Activated naive CD8-positive, alpha-beta T cell treated with anti-CD3 and anti-CD28 coated beads for 36 hours (primary cell): ENCODE measurements at regions not wholly inside any gene's neighbourhood (a gene's known extent, or its start where the extent isn't known, plus 50 kb on each side); places are given as distances from the start of the nearest gene placed in this dataset.
"Not testable (repeated sequence)": the region's sequence is repeated elsewhere in the genome, so short reads cannot be mapped to it uniquely, and the experiment has no call there.

Experiments used
- DNase-seq: peaks from one replicate; pipeline ENCODE4 v3.0.0; 2021
- H3K27ac Mint-ChIP-seq: one replicate; pipeline ENCODE4 v1.8.0; 2022; ENCODE audit warnings: mild to moderate bottlenecking, moderate library complexity, mixed read lengths
- H3K27me3 Mint-ChIP-seq: one replicate; pipeline ENCODE4 v1.8.0; 2022; ENCODE audit warnings: mild to moderate bottlenecking, mixed read lengths
- H3K36me3 Mint-ChIP-seq: one replicate; pipeline ENCODE4 v1.8.0; 2021; ENCODE audit warnings: mild to moderate bottlenecking, mixed read lengths
- H3K4me1 Mint-ChIP-seq: one replicate; pipeline ENCODE4 v1.8.0; 2021; ENCODE audit warnings: mixed read lengths
- H3K4me3 Mint-ChIP-seq: one replicate; pipeline ENCODE4 v1.8.0; 2022; ENCODE audit warnings: mild to moderate bottlenecking, moderate library complexity, mixed read lengths
- H3K9me3 Mint-ChIP-seq: one replicate; pipeline ENCODE4 v1.8.0; 2022; ENCODE audit warnings: mixed read lengths

DNA sequence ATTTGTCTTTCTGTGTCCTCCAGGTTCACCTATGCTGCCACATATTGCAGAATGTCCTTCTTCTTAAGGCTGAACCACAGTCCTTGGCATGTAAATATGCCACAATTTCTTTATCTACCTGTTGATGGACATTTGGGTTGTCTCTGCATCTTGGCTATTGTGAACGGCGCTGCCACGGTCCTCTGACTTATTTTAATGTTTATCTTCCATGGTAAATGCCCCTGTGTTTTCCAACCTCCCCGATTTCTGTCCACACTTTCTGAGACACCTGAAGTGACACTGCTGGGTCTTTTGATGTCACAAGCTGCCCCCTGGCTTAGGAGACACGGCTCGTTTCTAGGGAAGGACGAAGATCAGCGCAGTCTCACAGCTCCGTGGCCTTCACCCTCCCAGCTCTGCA, 128.3 kb upstream of the PDE10A start:
- no peaks in the 10 kb centered on the region for H3K9me3 Mint-ChIP-seq
- no peak overlapping the region for H3K27ac Mint-ChIP-seq
- no peaks in the 10 kb centered on the region for H3K27me3 Mint-ChIP-seq
- no peaks in the 10 kb centered on the region for H3K4me1 Mint-ChIP-seq
- no peaks in the 10 kb centered on the region for H3K36me3 Mint-ChIP-seq
- no peak for DNase-seq
- no peak overlapping the region for H3K4me3 Mint-ChIP-seq

DNA sequence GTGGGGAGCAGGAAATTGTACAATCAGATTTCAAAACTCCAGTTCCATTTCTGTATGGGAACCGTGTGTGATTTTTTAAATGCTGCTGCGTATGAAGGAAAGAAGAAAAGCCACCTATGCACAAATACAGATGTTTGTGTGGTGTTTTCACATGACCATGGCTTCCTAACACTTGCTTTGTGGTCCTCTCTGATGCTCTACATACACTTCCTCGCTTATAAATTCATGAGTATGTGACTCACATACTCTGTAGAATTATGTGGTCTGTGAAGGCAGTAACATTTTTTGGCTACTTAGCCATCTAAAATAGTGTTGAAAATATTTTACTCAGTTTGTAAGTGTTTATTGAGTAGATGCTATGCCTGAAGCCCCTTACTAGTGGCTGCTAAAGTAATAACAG, 119.8 kb upstream of the PDE10A start:
- Mint-ChIP-seq H3K9me3 (no peaks in the 10 kb centered on the region), H3K36me3 (no peaks in the 10 kb centered on the region), H3K27me3 (peaks cover 28% of the 10 kb centered on the region), H3K4me3 (no peak overlapping the region), H3K27ac (no peak overlapping the region), H3K4me1 (no peaks in the 10 kb centered on the region)
- DNase-seq = no peak

DNA sequence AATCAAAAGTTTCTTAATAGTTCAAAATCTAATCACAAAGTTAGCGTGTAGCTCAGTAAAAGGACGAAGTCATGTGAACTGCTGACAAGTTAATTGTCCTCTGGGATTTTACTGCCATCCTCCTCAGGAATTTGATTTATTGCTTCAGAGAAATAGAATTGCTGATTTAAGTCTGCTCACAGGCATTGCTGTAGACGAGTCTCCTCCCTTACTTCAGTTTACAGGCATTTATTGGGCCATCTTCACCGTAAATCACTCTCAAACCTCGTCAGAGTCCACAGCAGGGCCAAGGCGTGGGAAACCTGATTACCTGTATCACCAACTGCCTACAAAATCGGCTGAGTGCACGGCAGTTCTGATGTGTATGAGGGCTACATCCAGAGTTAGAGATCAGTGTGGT, 119.1 kb upstream of the PDE10A start:
- no peaks in the 10 kb centered on the region for H3K9me3 Mint-ChIP-seq

DNA sequence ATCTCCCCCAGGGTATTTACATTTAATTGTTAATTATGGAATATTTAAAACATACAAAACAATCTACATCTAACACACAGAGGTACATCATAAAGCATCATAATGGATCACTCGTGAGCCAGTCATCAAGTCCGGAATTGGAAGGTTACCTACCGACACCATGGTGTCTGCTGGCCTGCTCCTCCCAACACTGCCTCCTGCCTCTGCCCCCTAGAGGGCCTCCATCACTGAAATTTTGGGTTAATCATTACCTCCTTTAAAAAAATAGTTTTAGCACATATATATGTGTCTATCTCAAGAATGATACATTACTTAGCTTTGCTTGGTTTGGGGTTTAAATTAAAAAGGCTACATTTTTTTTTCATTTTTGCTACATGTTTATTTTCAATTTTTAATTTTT, 114.6 kb upstream of the PDE10A start:
- DNase-seq = no peak
- Mint-ChIP-seq H3K27me3 (peaks cover 46% of the 10 kb centered on the region), H3K27ac (no peak overlapping the region), H3K4me3 (no peak overlapping the region), H3K9me3 (no peaks in the 10 kb centered on the region), H3K4me1 (peaks cover 6% of the 10 kb centered on the region), H3K36me3 (no peaks in the 10 kb centered on the region)

More for the DNA sequence above, 119.1 kb upstream of the PDE10A start:
- Mint-ChIP-seq H3K27ac (no peak overlapping the region), H3K27me3 (peaks cover 33% of the 10 kb centered on the region), H3K4me1 (no peaks in the 10 kb centered on the region), H3K4me3 (no peak overlapping the region), H3K36me3 (no peaks in the 10 kb centered on the region)
- no peak for DNase-seq

DNA sequence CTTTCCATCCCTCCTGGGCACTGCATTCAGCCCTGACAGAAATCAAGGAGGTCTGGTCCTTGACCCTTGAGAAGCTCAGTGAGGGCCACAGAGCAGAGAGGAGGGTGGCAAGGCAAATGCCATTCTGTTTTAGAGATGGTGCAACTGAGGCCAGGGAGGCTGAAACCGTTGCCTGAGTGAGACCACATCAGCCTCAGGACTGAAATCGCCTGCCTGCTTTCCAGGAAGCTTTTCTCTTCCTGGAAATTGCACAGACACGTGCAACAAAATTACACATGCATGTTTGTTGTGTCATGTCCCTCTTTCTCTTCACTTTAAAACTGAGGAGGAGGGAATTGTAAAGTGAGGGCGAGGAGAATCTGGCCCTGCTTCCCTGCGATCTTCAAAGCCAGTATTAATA, 113.7 kb upstream of the PDE10A start:
- Mint-ChIP-seq H3K4me3 (no peak overlapping the region), H3K27me3 (peaks cover 43% of the 10 kb centered on the region), H3K4me1 (peaks cover 6% of the 10 kb centered on the region), H3K36me3 (no peaks in the 10 kb centered on the region), H3K9me3 (no peaks in the 10 kb centered on the region), H3K27ac (no peak overlapping the region)
- no peak for DNase-seq

DNA sequence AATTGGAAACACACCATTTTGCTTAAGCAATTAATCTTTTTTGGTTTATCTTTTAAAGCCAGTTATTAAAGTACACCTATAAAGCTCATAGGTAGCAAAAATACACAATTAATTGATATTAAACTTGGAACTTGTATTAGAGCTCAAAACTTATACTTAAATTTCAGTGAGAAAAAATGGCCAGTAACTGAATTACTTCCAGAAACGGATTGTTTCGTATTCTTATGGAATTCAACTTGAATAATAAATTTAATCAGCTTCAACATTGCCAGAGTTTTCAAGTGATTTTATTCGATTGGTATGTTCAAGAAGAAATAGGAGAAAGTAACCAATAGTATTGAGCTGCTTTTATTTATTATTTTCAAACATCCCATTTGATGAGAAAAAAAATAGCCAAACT, 112.7 kb upstream of the PDE10A start:
- no peaks in the 10 kb centered on the region for H3K9me3 Mint-ChIP-seq
- peaks cover 38% of the 10 kb centered on the region for H3K27me3 Mint-ChIP-seq
- no peak overlapping the region for H3K4me3 Mint-ChIP-seq
- no peak overlapping the region for H3K27ac Mint-ChIP-seq
- H3K36me3 Mint-ChIP-seq = no peaks in the 10 kb centered on the region
- H3K4me1 Mint-ChIP-seq = peaks cover 6% of the 10 kb centered on the region
- no peak for DNase-seq

DNA sequence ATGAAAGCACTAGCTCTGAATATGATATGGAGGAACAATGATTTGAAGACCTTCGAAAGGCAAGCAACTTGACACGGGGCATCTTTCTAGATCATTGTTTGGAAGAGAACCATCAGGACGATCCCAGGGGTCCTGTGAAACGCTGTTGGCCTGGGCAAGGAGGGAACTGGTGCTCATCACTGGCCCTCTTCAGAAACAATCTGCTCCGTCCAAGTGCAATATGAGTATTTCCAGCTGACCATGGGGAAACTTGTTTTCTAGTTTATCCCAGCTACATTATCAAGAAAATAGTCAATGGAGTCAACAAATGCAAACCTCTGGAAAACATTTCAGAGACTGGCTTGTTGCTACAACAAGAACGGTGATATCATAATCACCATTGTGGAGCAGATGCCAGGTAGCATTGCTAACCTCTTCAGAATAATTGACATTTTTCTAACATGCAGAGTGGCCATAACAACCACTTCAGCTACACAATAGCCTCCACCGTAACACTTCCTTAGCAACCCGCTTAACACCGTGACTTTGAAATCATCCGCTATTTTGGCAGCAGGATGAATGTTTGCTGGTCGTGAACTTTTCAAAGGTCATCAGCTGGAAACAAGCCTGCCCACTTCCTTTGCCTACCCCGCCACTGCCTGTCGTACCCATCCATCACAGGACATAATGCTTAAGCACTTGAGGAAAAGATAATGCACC, 112.0 kb upstream of the PDE10A start:
- DNase-seq = no peak
- H3K27ac Mint-ChIP-seq = no peak overlapping the region
- H3K9me3 Mint-ChIP-seq = no peaks in the 10 kb centered on the region
- H3K4me1 Mint-ChIP-seq = peaks cover 6% of the 10 kb centered on the region
- H3K36me3 Mint-ChIP-seq = no peaks in the 10 kb centered on the region
- peaks cover 38% of the 10 kb centered on the region for H3K27me3 Mint-ChIP-seq
- H3K4me3 Mint-ChIP-seq = no peak overlapping the region

DNA sequence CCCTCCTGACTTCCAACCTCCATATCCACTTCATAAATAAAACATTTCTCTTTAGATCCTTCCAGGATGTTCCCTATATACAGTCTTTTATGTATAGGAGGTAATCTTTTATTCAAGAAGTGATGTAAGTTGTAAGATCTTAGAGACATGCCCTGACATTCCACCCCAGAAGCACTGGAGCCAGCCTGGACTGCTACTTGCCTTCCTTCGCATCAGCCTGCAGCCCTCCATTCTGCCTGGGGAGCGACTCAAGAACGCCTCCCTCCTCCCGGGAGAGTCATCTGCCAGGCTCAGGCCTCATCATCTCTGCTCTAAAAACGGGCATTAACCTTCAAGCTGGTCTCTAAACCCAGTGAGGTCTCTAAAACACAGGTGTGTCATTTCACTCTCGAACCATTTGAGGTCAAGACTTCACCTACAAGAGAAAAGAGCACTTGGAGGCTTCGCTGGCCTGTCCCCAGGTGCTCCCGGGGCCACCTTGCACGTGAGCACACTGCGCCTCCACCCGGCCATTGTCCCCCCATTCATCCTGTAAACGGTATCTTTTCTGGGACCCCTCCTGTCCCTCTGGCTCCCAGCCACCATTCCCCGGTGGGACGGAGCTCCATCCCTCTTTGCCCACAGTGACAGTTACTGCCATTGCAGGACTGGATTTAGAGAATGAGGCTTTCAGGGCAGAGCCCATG, 107.5 kb upstream of the PDE10A start:
- Mint-ChIP-seq H3K27ac (no peak overlapping the region), H3K27me3 (peaks cover 27% of the 10 kb centered on the region)

DNA sequence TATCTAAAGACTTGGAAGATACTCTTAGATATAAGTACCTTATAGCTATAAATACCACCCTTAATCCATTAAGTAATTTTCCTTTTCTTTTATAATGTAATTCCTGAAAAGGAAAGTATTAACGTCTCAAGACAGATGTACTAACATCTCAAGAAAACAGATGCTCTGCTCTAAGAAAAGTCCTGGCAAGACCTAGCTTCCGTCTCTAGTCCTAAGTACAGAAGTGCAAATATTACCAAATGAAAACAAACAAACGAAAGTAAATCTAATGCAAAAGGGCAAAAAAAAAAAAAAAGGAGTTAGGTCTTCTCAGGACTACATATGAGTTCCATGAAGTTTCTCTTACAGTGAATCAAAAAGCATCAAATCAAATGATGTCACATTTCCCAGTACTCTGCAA, 106.8 kb upstream of the PDE10A start:
- Mint-ChIP-seq H3K27ac (no peak overlapping the region), H3K4me3 (no peak overlapping the region), H3K36me3 (no peaks in the 10 kb centered on the region), H3K9me3 (no peaks in the 10 kb centered on the region), H3K27me3 (peaks cover 20% of the 10 kb centered on the region), H3K4me1 (peaks cover under 1% of the 10 kb centered on the region)
- DNase-seq = no peak

More for the DNA sequence above, 107.5 kb upstream of the PDE10A start:
- Mint-ChIP-seq H3K9me3 (no peaks in the 10 kb centered on the region), H3K36me3 (no peaks in the 10 kb centered on the region), H3K4me3 (no peak overlapping the region), H3K4me1 (peaks cover 6% of the 10 kb centered on the region)
- no peak for DNase-seq

DNA sequence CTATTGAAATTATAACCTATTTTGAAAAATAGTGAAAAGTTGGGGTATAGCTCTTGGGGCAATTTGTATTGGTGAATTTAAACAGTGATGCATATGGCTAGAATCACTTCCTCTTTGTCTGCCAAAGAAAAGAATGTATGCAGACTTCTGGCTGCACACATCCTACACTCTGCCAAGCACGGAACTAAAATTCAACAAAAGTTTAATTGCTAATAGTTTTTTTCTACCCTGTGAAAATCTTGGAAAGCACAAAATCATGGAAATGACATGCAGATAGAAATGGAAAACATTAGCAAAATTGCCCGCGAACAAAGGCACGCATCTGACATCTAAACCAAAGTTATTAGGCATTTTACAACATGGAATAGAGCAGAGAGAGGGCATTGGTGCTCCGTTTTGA, 106.4 kb upstream of the PDE10A start:
- Mint-ChIP-seq H3K4me1 (no peaks in the 10 kb centered on the region), H3K27me3 (peaks cover 18% of the 10 kb centered on the region), H3K27ac (no peak overlapping the region), H3K36me3 (no peaks in the 10 kb centered on the region), H3K4me3 (no peak overlapping the region), H3K9me3 (no peaks in the 10 kb centered on the region)
- no peak for DNase-seq

DNA sequence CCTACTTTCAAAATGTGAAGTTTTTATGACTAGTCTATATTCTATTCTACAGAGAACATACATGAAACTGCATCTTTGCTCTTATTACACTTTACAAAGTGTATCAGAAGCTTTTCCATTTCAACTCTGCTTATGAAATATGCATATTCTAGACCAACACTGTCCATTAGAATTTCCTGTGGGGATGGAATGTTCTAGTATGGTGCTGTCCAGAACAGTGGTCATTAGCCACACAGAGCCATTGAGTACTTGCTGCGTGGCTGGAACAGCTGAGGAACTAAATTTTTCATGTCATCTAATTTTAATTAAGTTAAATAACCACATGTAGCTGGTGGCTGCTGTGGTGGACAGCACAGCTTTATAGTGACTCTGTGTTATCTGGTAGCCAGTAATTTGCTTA, 105.9 kb upstream of the PDE10A start:
- peaks cover 16% of the 10 kb centered on the region for H3K27me3 Mint-ChIP-seq
- no peaks in the 10 kb centered on the region for H3K36me3 Mint-ChIP-seq
- no peak overlapping the region for H3K4me3 Mint-ChIP-seq
- H3K9me3 Mint-ChIP-seq = no peaks in the 10 kb centered on the region
- no peaks in the 10 kb centered on the region for H3K4me1 Mint-ChIP-seq
- no peak overlapping the region for H3K27ac Mint-ChIP-seq
- DNase-seq = no peak

DNA sequence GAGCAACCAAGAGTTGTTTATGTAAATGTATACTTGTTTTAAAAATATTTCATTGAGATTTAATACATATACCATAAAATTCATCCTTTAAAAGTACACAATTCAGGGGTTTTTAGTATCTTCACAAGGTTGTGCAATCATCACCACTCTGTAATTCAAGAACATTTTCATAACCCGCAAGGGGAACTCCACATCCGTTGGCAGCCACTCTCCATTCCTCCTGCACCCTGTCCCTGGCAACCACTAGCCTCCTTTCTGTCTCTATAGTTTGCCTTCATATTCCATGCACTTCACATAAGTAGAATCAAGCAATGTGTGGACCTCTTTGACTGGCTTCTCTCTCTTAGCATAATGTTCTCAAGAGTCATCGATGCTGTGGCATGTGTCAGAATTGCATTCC, 104.2 kb upstream of the PDE10A start:
- H3K36me3 Mint-ChIP-seq = no peaks in the 10 kb centered on the region
- DNase-seq = no peak
- no peak overlapping the region for H3K4me3 Mint-ChIP-seq

DNA sequence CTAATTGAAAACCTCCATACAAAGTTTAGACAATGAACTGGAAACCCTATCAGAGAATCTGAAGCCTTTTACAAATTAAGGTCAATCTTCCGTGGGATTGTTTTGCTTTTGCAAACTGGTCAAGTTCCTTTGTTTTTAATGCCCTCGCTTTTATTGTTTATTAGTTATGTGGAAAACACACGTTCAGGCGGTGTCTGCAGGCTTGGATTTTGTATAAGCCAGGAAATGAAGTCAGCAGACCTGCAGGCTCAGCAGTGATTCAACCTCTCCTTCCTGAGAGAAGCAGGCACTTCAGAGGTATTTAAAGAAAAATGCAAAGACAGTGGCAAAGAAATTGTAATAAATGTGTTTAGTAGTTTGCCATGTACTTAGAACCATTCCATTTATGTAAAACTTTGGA, 103.4 kb upstream of the PDE10A start:
- Mint-ChIP-seq H3K4me3 (no peak overlapping the region), H3K27me3 (peaks cover 9% of the 10 kb centered on the region), H3K4me1 (no peaks in the 10 kb centered on the region), H3K36me3 (no peaks in the 10 kb centered on the region), H3K27ac (no peak overlapping the region), H3K9me3 (peaks cover 1% of the 10 kb centered on the region)
- DNase-seq = no peak

More for the DNA sequence above, 104.2 kb upstream of the PDE10A start:
- no peak overlapping the region for H3K27ac Mint-ChIP-seq
- no peaks in the 10 kb centered on the region for H3K4me1 Mint-ChIP-seq
- peaks cover 10% of the 10 kb centered on the region for H3K27me3 Mint-ChIP-seq
- peaks cover 1% of the 10 kb centered on the region for H3K9me3 Mint-ChIP-seq

DNA sequence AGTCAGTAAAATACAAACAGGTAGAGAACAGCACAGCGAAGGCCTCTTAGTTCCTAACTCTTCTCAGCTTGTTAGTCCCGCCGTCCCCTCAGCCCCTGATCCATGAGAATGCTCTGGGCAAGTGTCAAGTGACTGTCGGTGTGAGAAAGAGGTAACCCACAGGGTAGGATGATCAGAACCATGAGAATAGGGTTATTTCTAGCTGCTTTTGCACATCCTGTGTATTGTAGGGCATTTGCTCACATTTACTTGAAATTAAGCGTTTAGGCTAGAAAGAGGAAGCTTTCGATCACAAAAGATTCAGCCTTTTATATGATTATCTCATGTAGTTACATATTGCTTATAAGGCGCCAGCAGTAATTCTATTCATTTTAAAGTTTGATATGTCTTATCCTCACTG, 103.0 kb upstream of the PDE10A start:
- no peaks in the 10 kb centered on the region for H3K36me3 Mint-ChIP-seq
- H3K4me1 Mint-ChIP-seq = no peaks in the 10 kb centered on the region
- H3K9me3 Mint-ChIP-seq = peaks cover 1% of the 10 kb centered on the region
- no peak overlapping the region for H3K27ac Mint-ChIP-seq
- H3K27me3 Mint-ChIP-seq = peaks cover 9% of the 10 kb centered on the region
- no peak overlapping the region for H3K4me3 Mint-ChIP-seq
- no peak for DNase-seq

DNA sequence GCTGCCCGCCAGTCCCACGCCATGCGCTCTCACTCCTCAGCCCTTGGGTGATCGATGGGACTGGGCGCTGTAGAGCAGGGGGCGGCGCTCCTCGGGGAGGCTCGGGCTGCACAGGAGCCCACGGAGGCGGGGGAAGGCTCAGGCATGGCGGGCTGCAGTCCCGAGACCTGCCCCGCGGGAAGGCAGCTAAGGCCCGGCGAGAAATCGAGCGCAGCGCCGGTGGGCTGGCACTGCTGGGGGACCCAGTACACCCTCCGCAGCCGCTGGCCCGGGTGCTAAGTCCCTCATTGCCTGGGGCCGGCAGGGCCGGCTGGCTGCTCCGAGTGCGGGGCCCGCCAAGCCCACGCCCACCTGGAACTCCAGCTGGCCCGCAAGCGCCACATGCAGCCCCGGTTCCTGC, 102.2 kb upstream of the PDE10A start:
- not testable (repeated sequence) for H3K27me3 Mint-ChIP-seq, H3K36me3 Mint-ChIP-seq, H3K4me3 Mint-ChIP-seq, H3K4me1 Mint-ChIP-seq, H3K27ac Mint-ChIP-seq, DNase-seq, H3K9me3 Mint-ChIP-seq

DNA sequence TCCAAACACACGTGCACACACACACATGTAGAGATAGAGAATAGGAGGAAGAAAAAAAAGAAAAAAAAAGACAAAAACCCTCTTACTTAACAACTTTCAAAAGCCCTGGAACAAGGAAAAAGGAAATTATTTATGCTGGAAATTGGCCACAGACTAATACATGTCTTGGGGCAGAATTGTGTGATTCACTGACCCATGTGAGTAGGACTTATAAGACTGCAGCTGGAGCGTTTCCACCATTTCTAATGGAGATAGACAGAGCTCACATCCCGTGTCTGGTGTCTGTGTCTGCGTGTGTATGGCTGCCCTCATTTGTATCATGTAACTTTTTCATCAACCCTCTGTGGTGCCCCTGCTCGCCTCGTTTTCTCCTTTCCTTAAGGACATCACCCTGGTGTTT, 99.8 kb upstream of the PDE10A start:
- Mint-ChIP-seq H3K27ac (no peak overlapping the region), H3K4me1 (no peaks in the 10 kb centered on the region), H3K27me3 (peaks cover 5% of the 10 kb centered on the region), H3K36me3 (no peaks in the 10 kb centered on the region), H3K9me3 (peaks cover 1% of the 10 kb centered on the region), H3K4me3 (no peak overlapping the region)
- DNase-seq = no peak
